DOHH2 (cell line): ENCODE measurements at regions not wholly inside any gene's neighbourhood (a gene's known extent, or its start where the extent isn't known, plus 50 kb on each side); places are given as distances from the start of the nearest gene placed in this dataset.

Source experiments
- EZH2phosphoT487 ChIP-seq: fragments of 200-600 bp; sonication (generic); IDR thresholded peaks from 2 replicates; pipeline ENCODE4 v1.6.1; 2017; ENCODE audit warnings: borderline replicate concordance, mild to moderate bottlenecking, antibody characterized with exemption, low read length, moderate library complexity, mixed read lengths
- TF ChIP-seq, protein P1 (sequence below): fragments of 200-600 bp; sonication (generic); IDR thresholded peaks from one replicate; pipeline ENCODE4 v1.5.1; 2014; ENCODE audit warnings: antibody characterized with exemption, mild to moderate bottlenecking, low read depth, low read length; ENCODE audit not compliant: poor library complexity, severe bottlenecking

DNA sequence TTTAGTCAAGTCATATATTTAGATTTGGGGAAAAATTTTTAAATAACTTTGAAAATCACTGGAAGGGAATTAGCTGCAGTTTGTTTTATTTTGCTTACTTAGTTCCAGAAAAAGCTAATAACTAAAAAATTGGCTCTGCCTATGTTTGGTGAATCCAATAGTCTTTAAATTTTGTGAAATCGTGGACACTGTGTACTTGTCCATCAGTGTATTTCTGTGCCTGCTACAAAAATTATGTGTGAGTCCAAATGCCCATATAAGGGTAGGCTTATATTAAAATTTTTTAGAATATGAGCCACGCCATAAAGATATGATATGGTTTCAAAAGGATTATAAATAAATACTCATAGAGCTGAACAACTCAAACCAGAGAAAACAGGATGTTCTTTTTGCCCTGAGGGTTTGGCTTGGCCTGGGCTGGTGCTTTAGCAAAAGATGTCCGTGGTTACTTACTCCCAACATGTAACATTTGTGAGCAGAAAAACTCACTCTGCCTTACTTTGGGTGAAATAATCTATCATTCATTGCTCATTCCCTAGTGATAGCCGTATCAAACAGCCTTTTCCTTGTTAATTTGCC lies 133.2 kb upstream of the PRLR start:
- TF ChIP-seq, protein P1, sequence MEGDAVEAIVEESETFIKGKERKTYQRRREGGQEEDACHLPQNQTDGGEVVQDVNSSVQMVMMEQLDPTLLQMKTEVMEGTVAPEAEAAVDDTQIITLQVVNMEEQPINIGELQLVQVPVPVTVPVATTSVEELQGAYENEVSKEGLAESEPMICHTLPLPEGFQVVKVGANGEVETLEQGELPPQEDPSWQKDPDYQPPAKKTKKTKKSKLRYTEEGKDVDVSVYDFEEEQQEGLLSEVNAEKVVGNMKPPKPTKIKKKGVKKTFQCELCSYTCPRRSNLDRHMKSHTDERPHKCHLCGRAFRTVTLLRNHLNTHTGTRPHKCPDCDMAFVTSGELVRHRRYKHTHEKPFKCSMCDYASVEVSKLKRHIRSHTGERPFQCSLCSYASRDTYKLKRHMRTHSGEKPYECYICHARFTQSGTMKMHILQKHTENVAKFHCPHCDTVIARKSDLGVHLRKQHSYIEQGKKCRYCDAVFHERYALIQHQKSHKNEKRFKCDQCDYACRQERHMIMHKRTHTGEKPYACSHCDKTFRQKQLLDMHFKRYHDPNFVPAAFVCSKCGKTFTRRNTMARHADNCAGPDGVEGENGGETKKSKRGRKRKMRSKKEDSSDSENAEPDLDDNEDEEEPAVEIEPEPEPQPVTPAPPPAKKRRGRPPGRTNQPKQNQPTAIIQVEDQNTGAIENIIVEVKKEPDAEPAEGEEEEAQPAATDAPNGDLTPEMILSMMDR: no peak
- TF ChIP-seq EZH2phosphoT487: no peak
